ENCODE measurements at regions not wholly inside any gene's neighbourhood (a gene's known extent, or its start where the extent isn't known, plus 50 kb on each side); places are given as distances from the start of the nearest gene placed in this dataset.

GRCh38 chr20:6863355-6863754, 95.9 kb downstream of the BMP2 start:
- no peak for DNase-seq
- no peak overlapping the region for H3K9ac ChIP-seq (ENCODE audit: extremely low read depth, low read length, poor library complexity, severe bottlenecking)
- 100% methylated on average over 2 of the region's 2 CpGs for WGBS, 2 experiments (ENCODE audit: insufficient coverage in 1 of 2, insufficient read length in 1 of 2)
- Mint-ChIP-seq H3K36me3 (ENCODE audit: low read depth) (no peaks in the 10 kb centered on the region), H3K27me3 (ENCODE audit: insufficient read depth) (peaks cover 2% of the 10 kb centered on the region), H3K9me3 (no peaks in the 10 kb centered on the region), H3K4me1 (peaks cover 12% of the 10 kb centered on the region), H3K4me3 (no peak overlapping the region), H3K27ac (no peak overlapping the region)
- no peak for TF ChIP-seq CTCF (conservative IDR thresholded peaks at IDR 0.05)
- no peaks in the 10 kb centered on the region for H3K4me1 ChIP-seq (ENCODE audit: control insufficient read depth, insufficient read depth, low read length)
- H3K4me3 ChIP-seq (ENCODE audit: low read length) = no peak overlapping the region
- no peaks in the 10 kb centered on the region for H3K36me3 ChIP-seq (ENCODE audit: control insufficient read depth, insufficient read depth, low read length)
- no peaks in the 10 kb centered on the region for H3K27me3 ChIP-seq (ENCODE audit: control insufficient read depth, insufficient read depth, low read length, poor library complexity, severe bottlenecking)
- H3K9me3 ChIP-seq (ENCODE audit: control insufficient read depth, low read length) = no peaks in the 10 kb centered on the region
- H3K27ac ChIP-seq (ENCODE audit: low read depth, low read length) = no peak overlapping the region

GRCh38 chr20:6863798-6864201, 96.3 kb downstream of the BMP2 start:
- peaks cover 2% of the 10 kb centered on the region for H3K27me3 Mint-ChIP-seq (ENCODE audit: insufficient read depth)
- 98% methylated on average over 5 to 7 of the region's 7 CpGs for WGBS, 2 experiments (ENCODE audit: insufficient coverage in 1 of 2, insufficient read length in 1 of 2)
- Histone ChIP-seq H3K4me1 (ENCODE audit: control insufficient read depth, insufficient read depth, low read length) (no peaks in the 10 kb centered on the region), H3K4me3 (ENCODE audit: low read length) (no peak overlapping the region), H3K9ac (ENCODE audit: extremely low read depth, low read length, poor library complexity, severe bottlenecking) (no peak overlapping the region), H3K27me3 (ENCODE audit: control insufficient read depth, insufficient read depth, low read length, poor library complexity, severe bottlenecking) (no peaks in the 10 kb centered on the region), H3K27ac (ENCODE audit: low read depth, low read length) (no peak overlapping the region), H3K36me3 (ENCODE audit: control insufficient read depth, insufficient read depth, low read length) (no peaks in the 10 kb centered on the region), H3K9me3 (ENCODE audit: control insufficient read depth, low read length) (no peaks in the 10 kb centered on the region)
- H3K27ac Mint-ChIP-seq = no peak overlapping the region
- DNase-seq = no peak
- no peak for TF ChIP-seq CTCF (conservative IDR thresholded peaks at IDR 0.05)
- peaks cover 12% of the 10 kb centered on the region for H3K4me1 Mint-ChIP-seq
- no peaks in the 10 kb centered on the region for H3K36me3 Mint-ChIP-seq (ENCODE audit: low read depth)
- H3K9me3 Mint-ChIP-seq = no peaks in the 10 kb centered on the region
- H3K4me3 Mint-ChIP-seq = no peak overlapping the region

GRCh38 chr20:6864740-6865139, 97.3 kb downstream of the BMP2 start:
- H3K27ac Mint-ChIP-seq = no peak overlapping the region

More at GRCh38 chr20:6864740-6865139, 97.3 kb downstream of the BMP2 start:
- Histone ChIP-seq H3K27ac (ENCODE audit: low read depth, low read length) (no peak overlapping the region), H3K9ac (ENCODE audit: extremely low read depth, low read length, poor library complexity, severe bottlenecking) (no peak overlapping the region), H3K4me3 (ENCODE audit: low read length) (no peak overlapping the region), H3K4me1 (ENCODE audit: control insufficient read depth, insufficient read depth, low read length) (no peaks in the 10 kb centered on the region), H3K9me3 (ENCODE audit: control insufficient read depth, low read length) (no peaks in the 10 kb centered on the region), H3K27me3 (ENCODE audit: control insufficient read depth, insufficient read depth, low read length, poor library complexity, severe bottlenecking) (no peaks in the 10 kb centered on the region), H3K36me3 (ENCODE audit: control insufficient read depth, insufficient read depth, low read length) (no peaks in the 10 kb centered on the region)
- Mint-ChIP-seq H3K36me3 (ENCODE audit: low read depth) (no peaks in the 10 kb centered on the region), H3K4me1 (peaks cover 17% of the 10 kb centered on the region), H3K9me3 (no peaks in the 10 kb centered on the region), H3K27me3 (ENCODE audit: insufficient read depth) (no peaks in the 10 kb centered on the region), H3K4me3 (no peak overlapping the region)
- no peak for TF ChIP-seq CTCF (conservative IDR thresholded peaks at IDR 0.05)
- DNase-seq = no peak
- 91 to 98% methylated on average over 5 of the region's 5 CpGs for WGBS, 2 experiments (ENCODE audit: insufficient coverage in 1 of 2, insufficient read length in 1 of 2)

Data from endodermal cell (in vitro differentiated cells).